IMR-90 (cell line): ENCODE measurements at regions not wholly inside any gene's neighbourhood (a gene's known extent, or its start where the extent isn't known, plus 50 kb on each side); places are given as distances from the start of the nearest gene placed in this dataset.

ENCODE experiments used
- ATAC-seq: fragments of 200-7000 bp; cut with Tn5 transposase; 2 replicates; pipeline ENCODE4 v1.9.1; 2020; ENCODE audit warnings: low read depth, mild to moderate bottlenecking, moderate library complexity
- BruUV-seq: library from RNA; stranded (reverse); fragments of 400-500 nt; replicated peaks from 2 replicates; lab custom pipeline; 2021; lab: Mats Ljungman, UMichigan
- CTCF ChIA-PET: fragments of 300-600 bp; formaldehyde crosslinking; extraction: SDS; loops from one replicate; lab custom pipeline; 2021; ENCODE audit warnings: antibody characterized with exemption; lab: Yijun Ruan, JAX
- POLR2A ChIA-PET: fragments of 300-600 bp; sonication (Branson Sonifier 250); formaldehyde crosslinking; loops from one replicate; lab custom pipeline; 2022; ENCODE audit warnings: antibody characterized with exemption; ENCODE audit not compliant: unreplicated experiment; lab: Charles Lee
- DNase-seq: peaks from one replicate; pipeline ENCODE4 v3.0.0; 2013
- H2AFZ ChIP-seq: replicated peaks from 2 replicates; pipeline ENCODE3; 2013; ENCODE audit warnings: low read length, mild to moderate bottlenecking; ENCODE audit not compliant: poor library complexity
- H2AK5ac ChIP-seq: 2 replicates; pipeline ENCODE4 v1.6.1; 2013; ENCODE audit warnings: low read depth, low read length, inconsistent platforms
- H2AK9ac ChIP-seq: replicated peaks from 2 replicates; pipeline ENCODE3; 2013; ENCODE audit warnings: mild to moderate bottlenecking, low read depth, low read length, moderate library complexity; ENCODE audit not compliant: poor library complexity
- H2BK120ac ChIP-seq: 2 replicates; pipeline ENCODE4 v1.6.1; 2013; ENCODE audit warnings: low read depth, low read length, inconsistent platforms
- H2BK15ac ChIP-seq: 3 replicates; pipeline ENCODE4 v1.6.1; 2013; ENCODE audit warnings: low read depth, low read length, inconsistent platforms
- H2BK20ac ChIP-seq: 2 replicates; pipeline ENCODE4 v1.6.1; 2013; ENCODE audit warnings: low read depth, mild to moderate bottlenecking, inconsistent platforms, low read length, moderate library complexity
- H2BK5ac ChIP-seq: 2 replicates; pipeline ENCODE4 v1.6.1; 2013; ENCODE audit warnings: mild to moderate bottlenecking, low read depth, low read length, inconsistent platforms; ENCODE audit not compliant: poor library complexity, severe bottlenecking
- H3K14ac ChIP-seq: replicated peaks from 2 replicates; pipeline ENCODE4 v1.6.1; 2013; ENCODE audit warnings: low read depth, low read length, inconsistent platforms
- H3K18ac ChIP-seq: 2 replicates; pipeline ENCODE4 v1.6.1; 2013; ENCODE audit warnings: low read depth, low read length, control low read depth
- H3K23ac ChIP-seq: 2 replicates; pipeline ENCODE4 v1.6.1; 2013; ENCODE audit warnings: low read depth, low read length, inconsistent platforms
- H3K27ac ChIP-seq: 2 replicates; pipeline ENCODE4 v1.5.1; 2013; ENCODE audit warnings: mild to moderate bottlenecking, control low read depth, low read length; ENCODE audit not compliant: insufficient read depth
- H3K27me3 ChIP-seq: 2 replicates; pipeline ENCODE4 v1.6.1; 2013; ENCODE audit warnings: low read length; ENCODE audit not compliant: control insufficient read depth, insufficient read depth
- H3K36me3 ChIP-seq: 2 replicates; pipeline ENCODE4 v1.6.1; 2013; ENCODE audit warnings: low read length, mixed read lengths; ENCODE audit not compliant: control insufficient read depth, insufficient read depth
- H3K4ac ChIP-seq: 2 replicates; pipeline ENCODE4 v1.6.1; 2013; ENCODE audit warnings: low read depth, low read length, inconsistent platforms
- H3K4me1 ChIP-seq: 2 replicates; pipeline ENCODE4 v1.6.1; 2013; ENCODE audit warnings: low read length, mixed read lengths; ENCODE audit not compliant: control insufficient read depth, insufficient read depth
- H3K4me2 ChIP-seq: 2 replicates; pipeline ENCODE4 v1.6.1; 2013; ENCODE audit warnings: low read depth, mild to moderate bottlenecking, control low read depth, low read length, moderate library complexity
- H3K4me3 ChIP-seq: 2 replicates; pipeline ENCODE4 v1.5.1; 2013; ENCODE audit warnings: low read depth, mild to moderate bottlenecking, control low read depth, low read length, moderate library complexity; ENCODE audit not compliant: insufficient read depth
- H3K56ac ChIP-seq: 2 replicates; pipeline ENCODE4 v1.6.1; 2013; ENCODE audit warnings: low read length, inconsistent platforms; ENCODE audit not compliant: insufficient read depth; ENCODE audit errors: extremely low read depth
- H3K79me1 ChIP-seq, 2 experiments: 2 replicates each; pipeline ENCODE4 v1.6.1; 2013; ENCODE audit warnings: low read length in 2 of 2, inconsistent platforms in 1 of 2, low read depth in 1 of 2
- H3K9ac ChIP-seq: 2 replicates; pipeline ENCODE4 v1.6.1; 2013; ENCODE audit warnings: low read depth, low read length, control low read depth
- H3K9me1 ChIP-seq: 2 replicates; pipeline ENCODE4 v1.6.1; 2013; ENCODE audit warnings: low read length, inconsistent platforms; ENCODE audit not compliant: insufficient read depth
- H3K9me3 ChIP-seq: 2 replicates; pipeline ENCODE4 v1.6.1; 2013; ENCODE audit warnings: low read length; ENCODE audit not compliant: control insufficient read depth, insufficient read depth
- H4K20me1 ChIP-seq: 2 replicates; pipeline ENCODE4 v1.6.1; 2013; ENCODE audit warnings: low read length, inconsistent platforms; ENCODE audit not compliant: insufficient read depth
- H4K5ac ChIP-seq: 2 replicates; pipeline ENCODE4 v1.6.1; 2013; ENCODE audit warnings: mild to moderate bottlenecking, low read depth, low read length, control low read depth
- H4K8ac ChIP-seq, 2 experiments: 2 replicates each; pipeline ENCODE4 v1.6.1; 2013; ENCODE audit warnings: low read depth in 2 of 2, low read length in 2 of 2, control low read depth in 1 of 2, inconsistent platforms in 1 of 2
- H4K91ac ChIP-seq: 2 replicates; pipeline ENCODE4 v1.6.1; 2013; ENCODE audit warnings: low read depth, low read length, inconsistent platforms; ENCODE audit not compliant: insufficient read depth
- BHLHE40 ChIP-seq: fragments of 150-350 bp; IDR thresholded peaks from 2 replicates; pipeline ENCODE4 v1.6.1; 2016; ENCODE audit warnings: mild to moderate bottlenecking, low read depth, low read length
- CEBPB ChIP-seq: IDR thresholded peaks from 2 replicates; pipeline ENCODE4 v1.6.1; 2012; ENCODE audit warnings: low read depth, low read length, improper control_type of control experiment
- CHD1 ChIP-seq: IDR thresholded peaks from 2 replicates; pipeline ENCODE4 v1.6.1; 2012; ENCODE audit warnings: low read depth, low read length, improper control_type of control experiment
- FOS ChIP-seq: fragments of 150-350 bp; IDR thresholded peaks from 2 replicates; pipeline ENCODE4 v1.6.1; 2016; ENCODE audit warnings: low read depth, low read length
- MAFK ChIP-seq: IDR thresholded peaks from 2 replicates; pipeline ENCODE4 v1.6.1; 2012; ENCODE audit warnings: low read depth, low read length, improper control_type of control experiment
- MAZ ChIP-seq: IDR thresholded peaks from 2 replicates; pipeline ENCODE4 v1.6.1; 2012; ENCODE audit warnings: low read depth, mild to moderate bottlenecking, low read length, improper control_type of control experiment, moderate library complexity, borderline replicate concordance
- MXI1 ChIP-seq: IDR thresholded peaks from 2 replicates; pipeline ENCODE4 v1.6.1; 2012; ENCODE audit warnings: low read depth, mild to moderate bottlenecking, low read length, moderate library complexity, borderline replicate concordance
- NFE2L2 ChIP-seq: fragments of 150-350 bp; IDR thresholded peaks from 2 replicates; pipeline ENCODE4 v1.6.1; 2016; ENCODE audit warnings: low read depth, mild to moderate bottlenecking, low read length
- RAD21 ChIP-seq: IDR thresholded peaks from 2 replicates; pipeline ENCODE4 v1.6.1; 2012; ENCODE audit warnings: low read length, improper control_type of control experiment
- RCOR1 ChIP-seq: IDR thresholded peaks from 2 replicates; pipeline ENCODE4 v1.6.1; 2012; ENCODE audit warnings: mild to moderate bottlenecking, low read length, improper control_type of control experiment; ENCODE audit not compliant: insufficient replicate concordance
- RFX5 ChIP-seq: IDR thresholded peaks from 2 replicates; pipeline ENCODE4 v1.8.0; 2012; ENCODE audit warnings: low read depth, mild to moderate bottlenecking, low read length, moderate library complexity
- SMC3 ChIP-seq: fragments of 150-350 bp; IDR thresholded peaks from 2 replicates; pipeline ENCODE4 v1.6.1; 2016; ENCODE audit warnings: low read depth, mild to moderate bottlenecking, antibody characterized with exemption, low read length, moderate library complexity
- WGBS, 2 experiments: methylation state at CpG; one replicate each; pipeline versions ENCODE4 v1.1.5 to v1.1.7; 2013; ENCODE audit warnings: missing lambda C conversion rate in 2 of 2; ENCODE audit not compliant: insufficient read length in 1 of 2; ENCODE audit errors: extremely low coverage in 2 of 2; 5-methylcytosine and 5-hydroxymethylcytosine counted together
- dilution Hi-C: fragments of 300-500 bp; cut with HindIII; formaldehyde crosslinking; loops from one replicate; pipeline ENCODE4 v1.14.3; 2018; ENCODE audit warnings: low sequenced_read_pairs; ENCODE audit not compliant: unreplicated experiment
- in situ Hi-C: fragments of 300-500 bp; cut with MboI; formaldehyde crosslinking; loops from 3 replicates; pipeline ENCODE4 v1.14.3; 2019; ENCODE audit warnings: low sequenced_read_pairs, inconsistent platforms, mixed read lengths
- intact Hi-C: fragments of 100-400 bp; cut with micrococcal nuclease; formaldehyde crosslinking; loops from 2 replicates; pipeline ENCODE4 v1.10.0; 2022
- TF ChIP-seq, protein P1 (sequence below): fragments of 150-350 bp; IDR thresholded peaks from 2 replicates; pipeline ENCODE4 v1.6.1; 2016; ENCODE audit warnings: low read depth, mild to moderate bottlenecking, low read length, moderate library complexity, borderline replicate concordance
- TF ChIP-seq, protein P2 (sequence below): conservative IDR thresholded peaks from 2 replicates; pipeline ENCODE4 v1.5.1; 2012; ENCODE audit warnings: mild to moderate bottlenecking, low read depth, low read length, improper control_type of control experiment
- TF ChIP-seq, protein P3 (sequence below): fragments of 150-350 bp; IDR thresholded peaks from 2 replicates; pipeline ENCODE4 v1.6.1; 2017; ENCODE audit warnings: mild to moderate bottlenecking, antibody characterized with exemption, low read length, low read depth

DNA sequence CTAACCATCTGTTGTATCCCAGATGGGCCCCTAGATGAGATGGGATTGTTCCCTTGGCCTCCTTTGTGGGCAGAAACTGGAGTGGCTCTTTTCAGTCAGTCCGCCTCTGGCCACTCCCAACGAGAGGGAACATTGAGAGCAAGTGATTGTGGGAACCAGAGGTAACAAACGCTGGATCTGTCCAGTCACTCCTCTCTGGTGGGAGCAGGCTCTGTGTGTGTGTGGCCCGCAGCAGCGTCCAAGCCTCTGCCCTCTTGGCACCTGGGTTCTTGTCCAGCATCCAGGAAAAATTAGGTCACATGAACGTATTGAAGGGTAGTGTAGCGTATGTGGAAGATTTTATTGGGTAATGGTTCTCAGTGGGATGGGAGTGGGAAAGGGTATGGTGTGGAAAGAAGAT, 101.9 kb upstream of the COX10 start:
- no peak overlapping the region for H2BK20ac ChIP-seq
- POLR2A ChIA-PET, result interaction anchor here (0.6 kb wide), 1 partner anchor 1757 kb away, joined by 3 read pairs; no protein-coding TSS in a partner anchor
- H3K9ac ChIP-seq, result no peak overlapping the region
- H2BK5ac ChIP-seq, result no peak overlapping the region
- H3K4me1 ChIP-seq, result no peaks in the 10 kb centered on the region
- H3K4me3 ChIP-seq, result no peak overlapping the region
- no peaks in the 10 kb centered on the region for H4K20me1 ChIP-seq
- no peak overlapping the region for H4K91ac ChIP-seq
- in situ Hi-C loops, result no loop called here
- BruUV-seq, result no TSS peak
- CTCF ChIA-PET, result no interaction called here
- no peak overlapping the region for H3K4me2 ChIP-seq
- intact Hi-C loops, result no loop called here
- no peak for TF ChIP-seq FOS
- no peak for TF ChIP-seq NFE2L2
- TF ChIP-seq, protein P1, sequence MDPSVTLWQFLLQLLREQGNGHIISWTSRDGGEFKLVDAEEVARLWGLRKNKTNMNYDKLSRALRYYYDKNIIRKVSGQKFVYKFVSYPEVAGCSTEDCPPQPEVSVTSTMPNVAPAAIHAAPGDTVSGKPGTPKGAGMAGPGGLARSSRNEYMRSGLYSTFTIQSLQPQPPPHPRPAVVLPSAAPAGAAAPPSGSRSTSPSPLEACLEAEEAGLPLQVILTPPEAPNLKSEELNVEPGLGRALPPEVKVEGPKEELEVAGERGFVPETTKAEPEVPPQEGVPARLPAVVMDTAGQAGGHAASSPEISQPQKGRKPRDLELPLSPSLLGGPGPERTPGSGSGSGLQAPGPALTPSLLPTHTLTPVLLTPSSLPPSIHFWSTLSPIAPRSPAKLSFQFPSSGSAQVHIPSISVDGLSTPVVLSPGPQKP, result no peak
- no peak for TF ChIP-seq CHD1
- no peak for TF ChIP-seq CEBPB
- no peak for TF ChIP-seq MXI1
- TF ChIP-seq RAD21, result no peak
- no peak for TF ChIP-seq MAZ
- TF ChIP-seq, protein P2, sequence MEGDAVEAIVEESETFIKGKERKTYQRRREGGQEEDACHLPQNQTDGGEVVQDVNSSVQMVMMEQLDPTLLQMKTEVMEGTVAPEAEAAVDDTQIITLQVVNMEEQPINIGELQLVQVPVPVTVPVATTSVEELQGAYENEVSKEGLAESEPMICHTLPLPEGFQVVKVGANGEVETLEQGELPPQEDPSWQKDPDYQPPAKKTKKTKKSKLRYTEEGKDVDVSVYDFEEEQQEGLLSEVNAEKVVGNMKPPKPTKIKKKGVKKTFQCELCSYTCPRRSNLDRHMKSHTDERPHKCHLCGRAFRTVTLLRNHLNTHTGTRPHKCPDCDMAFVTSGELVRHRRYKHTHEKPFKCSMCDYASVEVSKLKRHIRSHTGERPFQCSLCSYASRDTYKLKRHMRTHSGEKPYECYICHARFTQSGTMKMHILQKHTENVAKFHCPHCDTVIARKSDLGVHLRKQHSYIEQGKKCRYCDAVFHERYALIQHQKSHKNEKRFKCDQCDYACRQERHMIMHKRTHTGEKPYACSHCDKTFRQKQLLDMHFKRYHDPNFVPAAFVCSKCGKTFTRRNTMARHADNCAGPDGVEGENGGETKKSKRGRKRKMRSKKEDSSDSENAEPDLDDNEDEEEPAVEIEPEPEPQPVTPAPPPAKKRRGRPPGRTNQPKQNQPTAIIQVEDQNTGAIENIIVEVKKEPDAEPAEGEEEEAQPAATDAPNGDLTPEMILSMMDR, result no peak
- no peak for TF ChIP-seq RFX5
- no peak for TF ChIP-seq RCOR1
- TF ChIP-seq SMC3, result no peak
- no peak for TF ChIP-seq MAFK
- TF ChIP-seq BHLHE40, result no peak
- TF ChIP-seq, protein P3, sequence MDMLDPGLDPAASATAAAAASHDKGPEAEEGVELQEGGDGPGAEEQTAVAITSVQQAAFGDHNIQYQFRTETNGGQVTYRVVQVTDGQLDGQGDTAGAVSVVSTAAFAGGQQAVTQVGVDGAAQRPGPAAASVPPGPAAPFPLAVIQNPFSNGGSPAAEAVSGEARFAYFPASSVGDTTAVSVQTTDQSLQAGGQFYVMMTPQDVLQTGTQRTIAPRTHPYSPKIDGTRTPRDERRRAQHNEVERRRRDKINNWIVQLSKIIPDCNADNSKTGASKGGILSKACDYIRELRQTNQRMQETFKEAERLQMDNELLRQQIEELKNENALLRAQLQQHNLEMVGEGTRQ, result no peak
- H3K14ac ChIP-seq, result no peak overlapping the region
- H2AK5ac ChIP-seq, result no peak overlapping the region
- H3K9me3 ChIP-seq, result no peaks in the 10 kb centered on the region
- H3K79me1 ChIP-seq, result no peaks in the 10 kb centered on the region
- dilution Hi-C loops, result no loop called here
- DNase-seq, result no peak
- H4K5ac ChIP-seq, result no peak overlapping the region
- no peak overlapping the region for H2AK9ac ChIP-seq
- H3K36me3 ChIP-seq, result no peaks in the 10 kb centered on the region
- no peak overlapping the region for H3K23ac ChIP-seq
- no peak overlapping the region for H3K18ac ChIP-seq
- H2BK120ac ChIP-seq, result no peak overlapping the region
- ATAC-seq, result no peak
- H3K27me3 ChIP-seq, result no peaks in the 10 kb centered on the region; the same call in 1 of the 2 replicates
- H3K27ac ChIP-seq, result no peak overlapping the region
- no peak overlapping the region for H3K4ac ChIP-seq
- no peak overlapping the region for H4K8ac ChIP-seq
- 96 to 100% methylated on average over 2 to 3 of the region's 7 CpGs for WGBS, 2 experiments
- no peak overlapping the region for H3K56ac ChIP-seq
- no peaks in the 10 kb centered on the region for H3K9me1 ChIP-seq
- H2AFZ ChIP-seq, result no peak overlapping the region
- H2BK15ac ChIP-seq, result no peak overlapping the region
